ENCODE measurements at regions not wholly inside any gene's neighbourhood (a gene's known extent, or its start where the extent isn't known, plus 50 kb on each side); places are given as distances from the start of the nearest gene placed in this dataset.

DNA sequence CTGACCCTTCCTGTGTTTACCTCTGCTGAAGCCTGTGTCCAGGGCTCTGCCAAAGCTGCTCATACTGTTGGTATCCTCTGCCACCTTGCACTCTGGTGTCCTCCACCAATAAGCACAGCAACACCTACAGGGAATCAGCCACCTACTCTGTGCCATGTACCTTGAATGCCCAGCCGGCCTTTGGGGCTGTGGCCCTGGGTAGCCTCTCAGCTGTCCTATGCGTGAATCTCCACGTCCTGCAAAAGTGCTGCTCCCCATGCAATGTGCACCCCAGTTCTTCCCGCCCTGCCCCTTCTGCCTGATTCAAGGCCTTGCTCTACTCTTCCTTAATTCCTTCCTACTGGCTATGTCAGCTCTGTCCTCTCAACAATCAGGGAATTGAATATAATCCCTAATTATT is 506.5 kb downstream of the ARHGEF28 start:
- no peak for DNase-seq (ENCODE audit: low read depth in 2 of 2, low spot score in 1 of 2)

- no peak for DNase-seq (ENCODE audit: low read depth in 2 of 2, low spot score in 1 of 2)
These were observed 505.3 kb downstream of the ARHGEF28 start for GRCh38 chr5:74131250-74131649.

GRCh38 chr5:74130155-74130897 is 504.3 kb downstream of the ARHGEF28 start:
- DNase-seq (ENCODE audit: low read depth in 2 of 2, low spot score in 1 of 2), result no peak

GRCh38 chr5:74127381-74128320 is 501.7 kb downstream of the ARHGEF28 start:
- DNase-seq (ENCODE audit: low read depth in 2 of 2, low spot score in 1 of 2), result no peak

- no peak for DNase-seq (ENCODE audit: low read depth in 2 of 2, low spot score in 1 of 2)
These were observed 500.3 kb downstream of the ARHGEF28 start for GRCh38 chr5:74126294-74126693.

DNA sequence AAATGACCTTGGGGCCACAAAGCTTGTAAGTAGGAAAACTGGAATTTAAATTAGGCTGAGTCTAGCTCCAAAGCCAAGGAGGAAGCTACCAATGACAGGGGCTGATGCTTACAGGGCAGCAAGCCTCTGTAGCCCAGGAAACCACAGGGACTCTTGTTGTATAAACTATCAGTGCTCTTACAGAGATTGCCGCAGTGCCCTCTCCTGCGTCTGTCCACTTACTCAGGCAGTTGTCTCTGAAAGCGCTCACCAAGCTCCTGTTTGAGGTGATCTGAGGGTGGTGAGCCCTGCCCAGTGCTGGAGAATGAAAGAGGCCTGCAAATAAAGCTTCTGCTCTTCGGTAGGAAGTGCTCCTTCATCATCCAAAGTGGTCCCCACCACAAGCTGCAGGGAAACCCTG is 498.8 kb downstream of the ARHGEF28 start:
- no peak for DNase-seq (ENCODE audit: low read depth in 2 of 2, low spot score in 1 of 2)

DNA sequence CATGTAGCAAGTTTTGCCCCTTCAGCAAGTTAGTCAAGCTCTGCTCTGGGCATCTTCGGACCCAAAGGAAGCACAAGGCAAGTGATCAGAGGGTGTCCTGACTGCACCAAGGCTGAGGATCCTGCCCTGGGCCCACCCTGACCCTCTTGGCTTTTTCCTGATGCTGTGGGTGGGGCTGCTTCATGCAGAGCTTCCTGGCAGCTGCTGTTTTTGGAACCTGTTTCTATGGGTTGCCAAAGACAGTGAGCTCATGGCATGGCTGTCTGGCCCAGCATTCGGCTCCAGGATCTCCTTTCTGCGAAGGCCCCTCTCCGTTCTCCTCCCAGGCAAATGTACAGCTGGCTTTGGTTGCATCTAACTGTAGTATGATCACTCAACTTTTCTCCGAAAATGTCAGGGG is 497.9 kb downstream of the ARHGEF28 start:
- no peak for DNase-seq (ENCODE audit: low read depth in 2 of 2, low spot score in 1 of 2)

- no peak for DNase-seq (ENCODE audit: low read depth in 2 of 2, low spot score in 1 of 2)
These were observed 497.1 kb downstream of the ARHGEF28 start for GRCh38 chr5:74122979-74123590.

DNA sequence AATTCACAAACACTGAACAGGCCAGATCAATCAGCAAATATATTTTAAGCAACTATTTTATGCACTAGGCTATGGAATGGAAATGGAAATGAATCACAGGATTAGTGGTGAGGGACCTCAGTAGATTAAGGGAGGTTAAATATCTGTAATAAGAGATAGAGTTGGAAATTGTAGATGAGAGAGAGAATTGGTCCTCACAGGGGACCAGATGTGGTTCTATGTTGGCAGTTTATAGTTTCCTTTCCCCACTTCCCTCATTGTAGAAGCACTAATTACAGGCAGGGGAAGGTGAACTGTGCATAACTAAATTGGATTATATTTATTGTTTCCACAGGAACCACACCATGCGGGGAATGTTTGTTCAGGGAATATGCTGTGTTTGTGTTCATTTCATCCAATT is 496.2 kb downstream of the ARHGEF28 start:
- DNase-seq (ENCODE audit: low read depth in 2 of 2, low spot score in 1 of 2), result no peak

DNA sequence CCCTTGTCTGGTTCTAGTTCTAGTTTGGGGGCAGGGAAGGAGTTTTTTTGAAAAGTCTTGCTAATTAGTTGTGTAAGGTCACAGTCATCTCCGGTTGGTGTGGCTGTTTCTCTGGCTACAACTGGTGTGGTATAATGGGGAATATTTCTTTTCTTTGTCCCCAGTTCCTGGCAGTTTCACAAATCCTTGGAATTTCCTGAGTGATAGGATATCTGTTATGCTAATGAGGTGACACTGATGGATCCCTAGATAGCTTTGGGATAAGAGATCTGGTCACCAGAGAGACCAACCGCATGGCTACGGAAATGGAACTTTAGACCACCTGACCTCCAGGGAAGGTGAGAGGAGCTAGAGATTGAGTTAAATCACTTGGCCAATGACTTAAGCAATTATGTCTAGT is 494.6 kb downstream of the ARHGEF28 start:
- DNase-seq (ENCODE audit: low read depth in 2 of 2, low spot score in 1 of 2), result no peak

DNA sequence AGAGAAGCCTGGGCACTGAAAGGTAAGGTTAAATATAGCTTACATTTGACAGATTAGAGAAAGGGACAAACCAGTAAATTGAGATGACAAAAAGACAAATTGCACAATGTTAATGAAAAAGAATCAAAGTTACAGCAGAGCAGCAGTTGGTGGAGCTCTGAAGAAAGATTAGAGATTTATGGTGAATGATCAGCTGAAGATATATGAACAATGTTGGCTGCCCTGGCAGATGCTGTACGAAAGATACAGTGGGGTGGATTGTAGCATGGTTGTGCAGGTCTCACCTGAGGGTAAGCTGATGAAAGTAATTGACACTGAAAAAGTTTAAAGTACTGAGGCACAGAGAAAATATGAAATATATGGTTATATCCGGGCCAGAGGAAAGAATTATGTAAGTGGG is 492.1 kb downstream of the ARHGEF28 start:
- no peak for DNase-seq (ENCODE audit: low read depth in 2 of 2, low spot score in 1 of 2)

GRCh38 chr5:74116984-74117383 is 491.0 kb downstream of the ARHGEF28 start:
- no peak for DNase-seq (ENCODE audit: low read depth in 2 of 2, low spot score in 1 of 2)

DNA sequence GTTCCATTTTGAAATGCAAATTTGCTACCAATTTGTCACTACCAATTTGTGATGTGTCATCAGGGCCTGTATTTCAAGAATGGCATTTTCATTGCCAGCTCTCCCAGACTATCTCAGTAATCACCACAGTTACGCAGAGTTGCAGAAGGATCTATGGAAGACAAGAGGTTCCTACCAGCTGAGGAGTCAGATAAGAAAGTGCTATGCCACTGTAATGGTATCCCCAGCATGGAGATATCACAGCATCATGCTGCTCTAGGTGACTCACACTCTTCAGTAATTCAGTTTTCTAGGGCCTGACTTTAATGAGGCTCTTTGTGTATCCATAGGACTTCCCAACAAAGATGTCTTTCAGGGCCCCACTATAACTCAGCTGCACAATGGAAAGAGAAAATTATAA is 490.3 kb downstream of the ARHGEF28 start:
- no peak for DNase-seq (ENCODE audit: low read depth in 2 of 2, low spot score in 1 of 2)

DNA sequence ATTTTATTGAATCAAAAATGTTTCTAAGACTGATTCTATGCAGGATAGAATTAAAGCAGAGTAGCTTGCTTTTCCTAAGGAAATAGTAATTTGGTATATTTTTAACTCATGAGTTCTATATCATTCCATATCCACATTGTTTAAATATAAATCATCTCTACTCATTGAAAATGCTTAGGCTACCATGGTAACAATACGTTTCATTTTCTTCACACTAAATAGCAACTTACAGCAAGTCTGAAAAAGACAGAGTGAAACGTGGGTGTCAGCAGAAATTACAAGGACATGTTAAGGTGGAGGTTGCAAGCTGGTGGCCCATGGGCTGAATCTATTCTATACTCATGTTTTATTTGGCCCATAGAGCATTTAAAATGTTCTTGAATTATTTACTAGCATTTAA is 487.9 kb downstream of the ARHGEF28 start:
- no peak for DNase-seq (ENCODE audit: low read depth in 2 of 2, low spot score in 1 of 2)

GRCh38 chr5:74113196-74113540 is 487.2 kb downstream of the ARHGEF28 start:
- no peak for DNase-seq (ENCODE audit: low read depth in 2 of 2, low spot score in 1 of 2)

- DNase-seq (ENCODE audit: low read depth in 2 of 2, low spot score in 1 of 2), result no peak
These were observed 486.6 kb downstream of the ARHGEF28 start for GRCh38 chr5:74112372-74113195.

GRCh38 chr5:74111764-74112163 is 485.8 kb downstream of the ARHGEF28 start:
- DNase-seq (ENCODE audit: low read depth in 2 of 2, low spot score in 1 of 2), result no peak

DNA sequence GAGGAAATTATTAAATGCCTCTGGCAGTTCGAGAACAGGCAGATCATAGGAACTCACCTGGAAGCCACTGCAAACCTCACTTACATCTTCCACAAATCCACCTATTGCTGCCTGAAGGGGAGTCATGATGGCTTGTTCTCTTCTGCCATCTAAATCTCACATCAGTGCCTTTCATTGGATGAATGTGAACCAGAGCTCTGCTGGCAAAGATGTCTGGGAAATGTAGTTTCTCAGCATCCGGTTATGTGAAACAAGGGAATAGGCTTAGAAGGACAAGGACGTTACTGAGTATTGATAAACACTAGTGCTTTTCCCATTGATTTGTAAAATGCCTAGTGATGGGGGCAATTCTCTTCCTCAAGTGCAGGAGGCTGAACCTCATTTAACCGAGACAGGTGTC is 483.3 kb downstream of the ARHGEF28 start:
- no peak for DNase-seq (ENCODE audit: low read depth in 2 of 2, low spot score in 1 of 2)

- no peak for DNase-seq (ENCODE audit: low read depth in 2 of 2, low spot score in 1 of 2)
These were observed 481.9 kb downstream of the ARHGEF28 start for GRCh38 chr5:74107899-74108298.

- DNase-seq (ENCODE audit: low read depth in 2 of 2, low spot score in 1 of 2), result no peak
These were observed 479.3 kb downstream of the ARHGEF28 start for GRCh38 chr5:74105126-74105780.

All from stimulated activated CD8-positive, alpha-beta memory T cell treated with anti-CD3 and anti-CD28 coated beads, Interleukin-4, amount 100 ng/mL, for 4 hours (primary cell).